GM23338 (cell line): ENCODE measurements at regions not wholly inside any gene's neighbourhood (a gene's known extent, or its start where the extent isn't known, plus 50 kb on each side); places are given as distances from the start of the nearest gene placed in this dataset.

Experiments
- ATAC-seq: fragments of 200-7000 bp; cut with Tn5 transposase; 3 replicates; pipeline ENCODE4 v1.9.1; 2020
- DNase-seq: peaks from one replicate; pipeline ENCODE4 v3.0.0-alpha.2; 2015; ENCODE audit warnings: low spot score
- H2AFZ ChIP-seq: fragments of 200-600 bp; sonication (generic); 2 replicates; pipeline ENCODE4 v1.8.0; 2016; ENCODE audit warnings: antibody characterized with exemption, mild to moderate bottlenecking, moderate library complexity
- H3F3A ChIP-seq: fragments of 200-600 bp; sonication (generic); replicated peaks from 2 replicates; pipeline ENCODE4 v1.8.0; 2017; ENCODE audit warnings: antibody characterized with exemption, mixed run types, low read depth
- H3K27ac ChIP-seq: fragments of 200-600 bp; sonication (generic); 2 replicates; pipeline ENCODE4 v1.6.1; 2016; ENCODE audit warnings: low read depth
- H3K27me3 ChIP-seq: fragments of 200-600 bp; sonication (generic); 2 replicates; pipeline ENCODE4 v1.8.0; 2016; ENCODE audit warnings: mild to moderate bottlenecking, mixed run types, moderate library complexity; ENCODE audit not compliant: insufficient read depth
- H3K36me3 ChIP-seq: fragments of 200-600 bp; sonication (generic); 2 replicates; pipeline ENCODE4 v1.8.0; 2016; ENCODE audit warnings: mild to moderate bottlenecking; ENCODE audit not compliant: insufficient read depth
- H3K4me1 ChIP-seq: fragments of 200-600 bp; sonication (generic); 2 replicates; pipeline ENCODE4 v1.8.0; 2016; ENCODE audit warnings: mild to moderate bottlenecking, moderate library complexity; ENCODE audit not compliant: insufficient read depth
- H3K4me2 ChIP-seq: fragments of 200-600 bp; sonication (generic); 2 replicates; pipeline ENCODE4 v1.7.1; 2017; ENCODE audit warnings: mixed run types
- H3K4me3 ChIP-seq: fragments of 200-600 bp; sonication (generic); 2 replicates; pipeline ENCODE4 v1.6.1; 2016; ENCODE audit warnings: mixed run types
- H3K79me2 ChIP-seq: fragments of 200-600 bp; sonication (generic); replicated peaks from 2 replicates; pipeline ENCODE4 v1.8.0; 2017; ENCODE audit warnings: mild to moderate bottlenecking; ENCODE audit not compliant: insufficient read depth
- H3K9me2 ChIP-seq: fragments of 200-600 bp; sonication (generic); 2 replicates; pipeline ENCODE4 v1.8.0; 2017; ENCODE audit not compliant: insufficient read depth
- H4K20me1 ChIP-seq: fragments of 200-600 bp; sonication (generic); replicated peaks from 2 replicates; pipeline ENCODE4 v1.8.0; 2017; ENCODE audit warnings: mild to moderate bottlenecking; ENCODE audit not compliant: insufficient read depth
- H3K27ac Mint-ChIP-seq: 2 replicates; pipeline ENCODE4 v1.8.0; 2020; ENCODE audit warnings: inconsistent platforms, mild to moderate bottlenecking, moderate library complexity, mixed read lengths
- H3K27me3 Mint-ChIP-seq: 3 replicates; pipeline ENCODE4 v1.8.0; 2022; ENCODE audit warnings: low read depth, mild to moderate bottlenecking, moderate library complexity, mixed read lengths, inconsistent platforms; ENCODE audit not compliant: insufficient read depth, poor library complexity
- H3K36me3 Mint-ChIP-seq: 3 replicates; pipeline ENCODE4 v1.8.0; 2021; ENCODE audit warnings: low read depth, mild to moderate bottlenecking, inconsistent platforms, moderate library complexity, mixed read lengths
- H3K4me1 Mint-ChIP-seq: 3 replicates; pipeline ENCODE4 v1.8.0; 2020; ENCODE audit warnings: mild to moderate bottlenecking, inconsistent platforms, mixed read lengths
- H3K4me3 Mint-ChIP-seq: 3 replicates; pipeline ENCODE4 v1.8.0; 2021; ENCODE audit warnings: moderate library complexity, mild to moderate bottlenecking, inconsistent platforms, mixed read lengths
- H3K9me3 Mint-ChIP-seq: 3 replicates; pipeline ENCODE4 v1.8.0; 2020; ENCODE audit warnings: moderate library complexity, mild to moderate bottlenecking, inconsistent platforms, mixed read lengths
- EZH2 ChIP-seq: fragments of 200-600 bp; sonication (generic); IDR thresholded peaks from one replicate; pipeline ENCODE4 v1.8.0; 2017; ENCODE audit warnings: antibody characterized with exemption, mild to moderate bottlenecking, low read depth; ENCODE audit not compliant: unreplicated experiment
- JUNB ChIP-seq: IDR thresholded peaks from one replicate; pipeline ENCODE4 v1.6.1; 2016; ENCODE audit warnings: antibody characterized with exemption; ENCODE audit not compliant: unreplicated experiment
- ZNF114 ChIP-seq: fragments of 250-450 bp; sonication (Bioruptor Pico); IDR thresholded peaks from 2 replicates; pipeline ENCODE4 v1.5.0; 2020; ENCODE audit warnings: mild to moderate bottlenecking, moderate library complexity
- TF ChIP-seq, protein P1 (sequence below): fragments of 250-450 bp; sonication (Bioruptor Pico); IDR thresholded peaks from 2 replicates; pipeline ENCODE4 v1.5.0; 2020; ENCODE audit warnings: mild to moderate bottlenecking, moderate library complexity

DNA sequence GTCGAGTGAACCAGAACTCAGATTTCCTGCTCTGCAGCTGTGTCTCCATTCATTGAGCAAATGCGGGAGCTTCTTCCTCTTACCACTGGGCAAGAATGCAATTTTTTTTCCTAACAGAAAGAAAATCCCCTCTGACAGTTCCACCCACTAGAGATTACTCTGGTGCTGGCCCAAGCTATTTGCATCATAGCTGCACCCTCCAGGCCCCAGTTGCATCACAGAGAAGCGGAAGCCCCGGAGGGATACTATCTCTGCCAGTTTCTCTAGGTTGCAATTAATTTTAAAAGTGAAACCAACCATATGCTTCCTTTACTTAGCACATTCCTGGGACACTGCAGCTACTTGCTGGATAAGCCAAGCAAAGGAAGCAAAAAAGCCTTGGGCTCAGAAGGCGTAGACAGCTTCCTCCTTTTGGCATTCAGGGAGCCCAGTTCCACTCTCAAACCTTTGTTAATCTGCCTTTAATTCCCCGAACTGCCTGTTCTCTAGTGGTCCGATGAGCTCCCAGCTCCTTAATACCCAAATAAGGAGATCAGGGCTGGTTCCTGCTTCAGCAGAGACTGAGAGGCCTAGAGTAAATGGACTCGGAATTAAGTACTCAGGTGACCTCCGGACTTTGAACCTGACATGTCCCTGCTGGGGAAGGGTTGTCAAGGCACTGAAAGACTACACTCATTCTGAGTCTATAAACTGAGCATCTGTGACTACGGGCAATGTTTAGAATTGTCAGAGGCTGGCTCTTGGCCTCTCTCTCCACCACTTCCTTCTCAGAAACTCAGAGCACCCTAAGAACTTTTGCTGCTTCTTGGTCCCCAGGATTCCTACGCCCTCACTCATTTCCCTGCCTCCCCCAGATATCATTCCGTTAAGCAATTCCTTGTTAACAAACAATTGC, 72.5 kb upstream of the TNFSF18 start:
- ATAC-seq (peak; percentile 87), DNase-seq (peak; percentile 61)
- peaks cover 11% of the 10 kb centered on the region for H3K27me3 Mint-ChIP-seq
- Histone ChIP-seq H3K79me2 (no peaks in the 10 kb centered on the region), H3K4me3 (peak overlapping the region; percentile 23; the same call in 1 of the 2 replicates), H3K27me3 (no peaks in the 10 kb centered on the region), H3K4me2 (peak overlapping the region; percentile 54), H3K27ac (peak overlapping the region; percentile 82), H3K36me3 (no peaks in the 10 kb centered on the region), H2AFZ (peak overlapping the region; percentile 39; the same call in 1 of the 2 replicates), H3K4me1 (peaks cover 11% of the 10 kb centered on the region; the same call in 1 of the 2 replicates), H3K9me2 (peaks cover 7% of the 10 kb centered on the region; the same call in 1 of the 2 replicates), H3F3A (no peaks in the 10 kb centered on the region), H4K20me1 (no peaks in the 10 kb centered on the region)
- no peak overlapping the region; the same call in 2 of the 3 replicates for H3K4me3 Mint-ChIP-seq
- H3K4me1 Mint-ChIP-seq, result peaks cover 24% of the 10 kb centered on the region
- no peaks in the 10 kb centered on the region for H3K9me3 Mint-ChIP-seq
- peak overlapping the region; percentile 93 for H3K27ac Mint-ChIP-seq
- no peaks in the 10 kb centered on the region for H3K36me3 Mint-ChIP-seq
- TF ChIP-seq ZNF114 (CRISPR knock-in tag) (0 out of 2 replicates have a peak, but pooled peaks have one; percentile 18), JUNB (no peak)

DNA sequence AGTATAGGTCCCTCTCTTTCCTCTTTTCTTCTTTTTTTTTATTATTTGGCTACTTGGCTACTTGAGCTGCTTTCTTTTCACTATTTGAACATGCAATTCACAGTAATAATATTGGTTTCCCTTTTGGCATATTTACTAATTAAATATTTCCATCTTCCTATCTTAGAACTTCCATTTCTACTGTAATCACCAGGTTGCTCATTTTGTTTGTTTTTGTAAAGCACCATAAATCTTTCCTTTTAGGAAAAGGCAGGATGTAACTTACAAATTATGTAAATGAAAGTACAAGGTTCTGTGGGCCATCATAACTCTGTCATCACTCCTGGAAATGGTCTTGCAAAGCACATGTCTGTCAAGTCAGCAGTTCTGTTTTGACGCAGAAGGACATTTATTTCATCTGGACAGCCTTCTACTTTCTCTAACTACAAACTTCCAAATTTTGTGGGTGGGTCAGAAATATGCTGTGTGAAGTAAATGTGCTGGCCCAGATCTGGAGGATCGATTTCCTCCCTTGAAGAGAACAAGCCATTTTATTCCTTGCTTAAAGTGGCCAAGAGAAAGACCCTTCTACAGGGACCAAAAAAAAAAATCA, 71.7 kb upstream of the TNFSF18 start:
- Histone ChIP-seq H3F3A (no peaks in the 10 kb centered on the region), H4K20me1 (no peaks in the 10 kb centered on the region), H3K9me2 (peaks cover 7% of the 10 kb centered on the region; the same call in 1 of the 2 replicates), H3K36me3 (no peaks in the 10 kb centered on the region), H3K4me1 (peaks cover 11% of the 10 kb centered on the region; the same call in 1 of the 2 replicates), H3K4me3 (peak overlapping the region; percentile 23; the same call in 1 of the 2 replicates), H3K4me2 (peak overlapping the region; percentile 54), H3K79me2 (no peaks in the 10 kb centered on the region), H3K27me3 (no peaks in the 10 kb centered on the region), H3K27ac (peak overlapping the region; percentile 82), H2AFZ (peak overlapping the region; percentile 39; the same call in 1 of the 2 replicates)
- H3K36me3 Mint-ChIP-seq, result no peaks in the 10 kb centered on the region
- no peak for DNase-seq
- peaks cover 24% of the 10 kb centered on the region for H3K4me1 Mint-ChIP-seq
- ATAC-seq, result no peak
- TF ChIP-seq EZH2, result no peak
- no peak for TF ChIP-seq JUNB
- TF ChIP-seq, protein P1, sequence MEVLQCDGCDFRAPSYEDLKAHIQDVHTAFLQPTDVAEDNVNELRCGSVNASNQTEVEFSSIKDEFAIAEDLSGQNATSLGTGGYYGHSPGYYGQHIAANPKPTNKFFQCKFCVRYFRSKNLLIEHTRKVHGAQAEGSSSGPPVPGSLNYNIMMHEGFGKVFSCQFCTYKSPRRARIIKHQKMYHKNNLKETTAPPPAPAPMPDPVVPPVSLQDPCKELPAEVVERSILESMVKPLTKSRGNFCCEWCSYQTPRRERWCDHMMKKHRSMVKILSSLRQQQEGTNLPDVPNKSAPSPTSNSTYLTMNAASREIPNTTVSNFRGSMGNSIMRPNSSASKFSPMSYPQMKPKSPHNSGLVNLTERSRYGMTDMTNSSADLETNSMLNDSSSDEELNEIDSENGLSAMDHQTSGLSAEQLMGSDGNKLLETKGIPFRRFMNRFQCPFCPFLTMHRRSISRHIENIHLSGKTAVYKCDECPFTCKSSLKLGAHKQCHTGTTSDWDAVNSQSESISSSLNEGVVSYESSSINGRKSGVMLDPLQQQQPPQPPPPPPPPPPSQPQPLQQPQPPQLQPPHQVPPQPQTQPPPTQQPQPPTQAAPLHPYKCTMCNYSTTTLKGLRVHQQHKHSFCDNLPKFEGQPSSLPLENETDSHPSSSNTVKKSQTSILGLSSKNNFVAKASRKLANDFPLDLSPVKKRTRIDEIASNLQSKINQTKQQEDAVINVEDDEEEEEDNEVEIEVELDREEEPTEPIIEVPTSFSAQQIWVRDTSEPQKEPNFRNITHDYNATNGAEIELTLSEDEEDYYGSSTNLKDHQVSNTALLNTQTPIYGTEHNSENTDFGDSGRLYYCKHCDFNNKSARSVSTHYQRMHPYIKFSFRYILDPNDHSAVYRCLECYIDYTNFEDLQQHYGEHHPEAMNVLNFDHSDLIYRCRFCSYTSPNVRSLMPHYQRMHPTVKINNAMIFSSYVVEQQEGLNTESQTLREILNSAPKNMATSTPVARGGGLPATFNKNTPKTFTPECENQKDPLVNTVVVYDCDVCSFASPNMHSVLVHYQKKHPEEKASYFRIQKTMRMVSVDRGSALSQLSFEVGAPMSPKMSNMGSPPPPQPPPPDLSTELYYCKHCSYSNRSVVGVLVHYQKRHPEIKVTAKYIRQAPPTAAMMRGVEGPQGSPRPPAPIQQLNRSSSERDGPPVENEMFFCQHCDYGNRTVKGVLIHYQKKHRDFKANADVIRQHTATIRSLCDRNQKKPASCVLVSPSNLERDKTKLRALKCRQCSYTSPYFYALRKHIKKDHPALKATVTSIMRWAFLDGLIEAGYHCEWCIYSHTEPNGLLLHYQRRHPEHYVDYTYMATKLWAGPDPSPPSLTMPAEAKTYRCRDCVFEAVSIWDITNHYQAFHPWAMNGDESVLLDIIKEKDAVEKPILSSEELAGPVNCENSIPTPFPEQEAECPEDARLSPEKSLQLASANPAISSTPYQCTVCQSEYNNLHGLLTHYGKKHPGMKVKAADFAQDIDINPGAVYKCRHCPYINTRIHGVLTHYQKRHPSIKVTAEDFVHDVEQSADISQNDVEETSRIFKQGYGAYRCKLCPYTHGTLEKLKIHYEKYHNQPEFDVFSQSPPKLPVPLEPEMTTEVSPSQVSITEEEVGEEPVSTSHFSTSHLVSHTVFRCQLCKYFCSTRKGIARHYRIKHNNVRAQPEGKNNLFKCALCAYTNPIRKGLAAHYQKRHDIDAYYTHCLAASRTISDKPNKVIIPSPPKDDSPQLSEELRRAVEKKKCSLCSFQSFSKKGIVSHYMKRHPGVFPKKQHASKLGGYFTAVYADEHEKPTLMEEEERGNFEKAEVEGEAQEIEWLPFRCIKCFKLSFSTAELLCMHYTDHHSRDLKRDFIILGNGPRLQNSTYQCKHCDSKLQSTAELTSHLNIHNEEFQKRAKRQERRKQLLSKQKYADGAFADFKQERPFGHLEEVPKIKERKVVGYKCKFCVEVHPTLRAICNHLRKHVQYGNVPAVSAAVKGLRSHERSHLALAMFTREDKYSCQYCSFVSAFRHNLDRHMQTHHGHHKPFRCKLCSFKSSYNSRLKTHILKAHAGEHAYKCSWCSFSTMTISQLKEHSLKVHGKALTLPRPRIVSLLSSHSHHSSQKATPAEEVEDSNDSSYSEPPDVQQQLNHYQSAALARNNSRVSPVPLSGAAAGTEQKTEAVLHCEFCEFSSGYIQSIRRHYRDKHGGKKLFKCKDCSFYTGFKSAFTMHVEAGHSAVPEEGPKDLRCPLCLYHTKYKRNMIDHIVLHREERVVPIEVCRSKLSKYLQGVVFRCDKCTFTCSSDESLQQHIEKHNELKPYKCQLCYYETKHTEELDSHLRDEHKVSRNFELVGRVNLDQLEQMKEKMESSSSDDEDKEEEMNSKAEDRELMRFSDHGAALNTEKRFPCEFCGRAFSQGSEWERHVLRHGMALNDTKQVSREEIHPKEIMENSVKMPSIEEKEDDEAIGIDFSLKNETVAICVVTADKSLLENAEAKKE, result no peak
- H3K9me3 Mint-ChIP-seq, result no peaks in the 10 kb centered on the region
- no peak overlapping the region for H3K4me3 Mint-ChIP-seq
- peaks cover 11% of the 10 kb centered on the region for H3K27me3 Mint-ChIP-seq
- H3K27ac Mint-ChIP-seq, result peak overlapping the region; percentile 93
